GM12872 (cell line): ENCODE measurements at regions not wholly inside any gene's neighbourhood (a gene's known extent, or its start where the extent isn't known, plus 50 kb on each side); places are given as distances from the start of the nearest gene placed in this dataset.

Source experiments
- CTCF ChIP-seq: IDR thresholded peaks from 3 replicates; pipeline ENCODE4 v1.5.1; 2011; ENCODE audit warnings: low read depth, mild to moderate bottlenecking, low read length, moderate library complexity; ENCODE audit not compliant: insufficient read depth

GRCh38 chr16:11412965-11413887 lies 68.0 kb downstream of the RMI2 start:
- TF ChIP-seq CTCF, result no peak

GRCh38 chr16:11413907-11414595 lies 68.8 kb downstream of the RMI2 start:
- no peak for TF ChIP-seq CTCF

- no peak for TF ChIP-seq CTCF
Observed at GRCh38 chr16:11414815-11415775, 69.8 kb downstream of the RMI2 start.

- TF ChIP-seq CTCF, result no peak
Observed at GRCh38 chr16:11416228-11417001, 71.2 kb downstream of the RMI2 start.

- TF ChIP-seq CTCF, result no peak
Observed at GRCh38 chr16:11417487-11417886, 72.2 kb downstream of the RMI2 start.

GRCh38 chr16:11418506-11418905 lies 73.2 kb downstream of the RMI2 start:
- TF ChIP-seq CTCF, result no peak
